ENCODE measurements at regions not wholly inside any gene's neighbourhood (a gene's known extent, or its start where the extent isn't known, plus 50 kb on each side); places are given as distances from the start of the nearest gene placed in this dataset.
A peak's percentile ranks its signal among the peaks of the same experiment; 100 is the strongest.

- H3K4me3 ChIP-seq (replicated peaks; ENCODE audit: low read depth, low read length), result no peak overlapping the region
- no peak for TF ChIP-seq CTCF (IDR thresholded peaks at IDR 0.05; ENCODE audit: low read length, missing control alignments)
- DNase-seq (ENCODE audit: low read depth), result no peak
Measured at GRCh38 chr20:1813674-1814635, 81.3 kb upstream of the SIRPA start.

GRCh38 chr20:1813101-1813529, 82.1 kb upstream of the SIRPA start:
- no peak overlapping the region for H3K4me3 ChIP-seq (replicated peaks; ENCODE audit: low read depth, low read length)
- TF ChIP-seq CTCF (IDR thresholded peaks at IDR 0.05; ENCODE audit: low read length, missing control alignments), result no peak
- DNase-seq (ENCODE audit: low read depth), result peak; percentile 79

- no peak overlapping the region for H3K4me3 ChIP-seq (replicated peaks; ENCODE audit: low read depth, low read length)
- no peak for DNase-seq (ENCODE audit: low read depth)
- TF ChIP-seq CTCF (IDR thresholded peaks at IDR 0.05; ENCODE audit: low read length, missing control alignments), result no peak
Measured at GRCh38 chr20:1811621-1812498, 83.3 kb upstream of the SIRPA start.

GRCh38 chr20:1810926-1811620, 84.1 kb upstream of the SIRPA start:
- no peak for TF ChIP-seq CTCF (IDR thresholded peaks at IDR 0.05; ENCODE audit: low read length, missing control alignments)
- peak; percentile 66 for DNase-seq (ENCODE audit: low read depth)
- no peak overlapping the region for H3K4me3 ChIP-seq (replicated peaks; ENCODE audit: low read depth, low read length)

GRCh38 chr20:1810572-1810925, 84.7 kb upstream of the SIRPA start:
- H3K4me3 ChIP-seq (replicated peaks; ENCODE audit: low read depth, low read length), result no peak overlapping the region
- no peak for TF ChIP-seq CTCF (IDR thresholded peaks at IDR 0.05; ENCODE audit: low read length, missing control alignments)
- no peak for DNase-seq (ENCODE audit: low read depth)

GRCh38 chr20:1809611-1810510, 85.3 kb upstream of the SIRPA start:
- no peak overlapping the region for H3K4me3 ChIP-seq (replicated peaks; ENCODE audit: low read depth, low read length)
- peak; percentile 46 for DNase-seq (ENCODE audit: low read depth)
- TF ChIP-seq CTCF (IDR thresholded peaks at IDR 0.05; ENCODE audit: low read length, missing control alignments), result no peak
